GM10266 (cell line): ENCODE measurements at regions not wholly inside any gene's neighbourhood (a gene's known extent, or its start where the extent isn't known, plus 50 kb on each side); places are given as distances from the start of the nearest gene placed in this dataset.

Experiments
- DNase-seq: peaks from one replicate; pipeline ENCODE4 v3.0.0; 2012; ENCODE audit errors: extremely low spot score
- TF ChIP-seq, protein P1 (sequence below): IDR thresholded peaks from 2 replicates; pipeline ENCODE4 v1.5.1; 2012; ENCODE audit warnings: mild to moderate bottlenecking, low read depth; ENCODE audit not compliant: control insufficient read depth, insufficient read depth; ENCODE audit errors: missing control alignments

DNA sequence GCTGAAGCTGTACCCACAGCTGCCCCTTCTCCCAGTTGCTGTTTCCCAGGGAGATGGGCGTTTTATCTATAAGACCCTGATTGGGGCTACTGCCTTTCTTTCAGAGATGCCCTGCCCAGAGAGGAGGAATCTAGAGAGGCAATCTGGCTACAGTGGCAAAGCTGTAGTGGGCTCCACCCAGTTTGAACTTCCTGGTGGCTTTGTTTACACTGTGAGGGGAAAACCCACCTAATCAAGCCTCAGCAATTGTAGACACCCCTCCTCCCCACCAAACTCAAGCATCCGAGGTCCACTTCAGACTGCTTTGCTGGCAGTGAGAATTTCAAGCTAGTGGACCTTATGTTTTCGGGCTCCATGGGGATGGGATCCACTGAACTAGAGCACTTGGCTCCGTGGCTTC, 240.4 kb upstream of the AFF2 start:
- TF ChIP-seq, protein P1, sequence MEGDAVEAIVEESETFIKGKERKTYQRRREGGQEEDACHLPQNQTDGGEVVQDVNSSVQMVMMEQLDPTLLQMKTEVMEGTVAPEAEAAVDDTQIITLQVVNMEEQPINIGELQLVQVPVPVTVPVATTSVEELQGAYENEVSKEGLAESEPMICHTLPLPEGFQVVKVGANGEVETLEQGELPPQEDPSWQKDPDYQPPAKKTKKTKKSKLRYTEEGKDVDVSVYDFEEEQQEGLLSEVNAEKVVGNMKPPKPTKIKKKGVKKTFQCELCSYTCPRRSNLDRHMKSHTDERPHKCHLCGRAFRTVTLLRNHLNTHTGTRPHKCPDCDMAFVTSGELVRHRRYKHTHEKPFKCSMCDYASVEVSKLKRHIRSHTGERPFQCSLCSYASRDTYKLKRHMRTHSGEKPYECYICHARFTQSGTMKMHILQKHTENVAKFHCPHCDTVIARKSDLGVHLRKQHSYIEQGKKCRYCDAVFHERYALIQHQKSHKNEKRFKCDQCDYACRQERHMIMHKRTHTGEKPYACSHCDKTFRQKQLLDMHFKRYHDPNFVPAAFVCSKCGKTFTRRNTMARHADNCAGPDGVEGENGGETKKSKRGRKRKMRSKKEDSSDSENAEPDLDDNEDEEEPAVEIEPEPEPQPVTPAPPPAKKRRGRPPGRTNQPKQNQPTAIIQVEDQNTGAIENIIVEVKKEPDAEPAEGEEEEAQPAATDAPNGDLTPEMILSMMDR = no peak
- DNase-seq = no peak

DNA sequence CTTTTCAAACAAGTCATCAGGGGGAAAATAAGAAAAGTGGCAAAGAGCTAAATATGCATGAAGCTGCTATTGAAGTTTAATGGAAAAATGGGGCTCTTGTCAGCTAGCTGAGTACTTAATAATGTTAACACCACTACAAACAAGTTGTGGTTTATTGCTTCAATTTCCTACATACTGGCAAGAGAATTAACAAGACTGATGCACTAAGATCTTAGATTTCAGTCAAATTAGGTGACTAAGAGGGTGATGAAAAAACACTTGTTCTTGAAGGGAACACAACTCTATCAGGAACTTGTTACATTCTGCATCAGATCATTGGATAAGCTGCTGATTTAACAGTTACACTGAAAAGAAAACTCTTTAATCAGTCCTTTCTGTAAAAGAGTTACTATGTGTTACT, 234.6 kb upstream of the AFF2 start:
- DNase-seq = no peak
- TF ChIP-seq, protein P1 = no peak

DNA sequence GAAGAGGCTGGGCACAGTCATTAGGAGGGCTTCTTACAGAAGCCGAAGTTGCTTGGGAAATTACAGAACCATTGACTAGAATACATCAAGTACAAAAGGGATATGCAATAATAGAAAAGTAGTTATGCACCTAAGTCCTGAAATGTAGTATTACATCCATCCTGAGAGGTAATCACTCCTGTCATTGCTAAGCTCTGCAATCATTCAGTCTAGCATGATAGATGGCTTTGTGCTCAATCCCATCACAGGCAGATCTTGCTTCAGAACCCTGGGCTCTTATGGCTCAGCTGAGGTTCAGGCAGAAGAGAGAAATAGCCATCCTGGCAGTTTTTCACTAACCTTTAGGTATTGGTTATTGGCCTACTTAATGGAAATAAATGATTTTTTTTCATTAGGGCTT, 231.7 kb upstream of the AFF2 start:
- no peak for DNase-seq
- TF ChIP-seq, protein P1 = no peak

DNA sequence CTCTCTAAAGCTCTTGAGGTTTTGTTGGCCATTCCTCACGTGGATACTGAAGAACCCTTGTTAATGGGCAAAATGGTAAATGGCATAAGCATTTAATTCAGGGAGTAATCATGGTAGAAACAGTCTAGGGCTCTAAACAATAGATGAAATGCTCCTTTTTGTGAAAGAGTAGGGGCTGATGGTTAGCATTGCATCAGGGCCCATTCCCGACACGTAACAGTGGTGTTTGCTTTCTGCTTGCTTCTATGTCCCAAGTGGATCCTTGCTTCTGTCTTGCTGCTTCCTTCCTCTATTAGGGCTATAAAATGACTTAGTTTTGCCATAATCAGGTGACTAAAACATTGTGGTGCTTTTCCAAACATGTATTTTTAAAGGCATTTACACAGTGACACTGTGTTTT, 230.9 kb upstream of the AFF2 start:
- TF ChIP-seq, protein P1 = no peak
- DNase-seq = no peak

DNA sequence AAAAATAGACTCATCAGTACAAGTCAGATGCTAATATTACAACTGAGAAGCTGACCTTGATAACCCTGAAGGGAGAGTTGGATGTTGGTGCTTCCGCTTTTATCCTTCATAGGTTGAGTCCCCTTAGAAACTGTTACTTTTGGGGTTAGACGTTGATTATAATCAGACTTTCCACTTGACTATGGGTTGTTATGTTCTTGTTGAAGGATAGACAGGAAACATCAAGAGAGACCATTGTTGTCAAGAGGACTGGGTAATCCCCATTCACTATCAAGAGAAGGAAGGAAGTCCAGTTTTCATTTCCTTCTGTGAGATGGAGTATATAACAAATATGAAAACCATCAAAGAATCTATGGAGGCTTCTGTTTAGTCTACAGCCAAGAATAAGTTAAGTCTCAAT, 229.9 kb upstream of the AFF2 start:
- TF ChIP-seq, protein P1 = no peak

DNA sequence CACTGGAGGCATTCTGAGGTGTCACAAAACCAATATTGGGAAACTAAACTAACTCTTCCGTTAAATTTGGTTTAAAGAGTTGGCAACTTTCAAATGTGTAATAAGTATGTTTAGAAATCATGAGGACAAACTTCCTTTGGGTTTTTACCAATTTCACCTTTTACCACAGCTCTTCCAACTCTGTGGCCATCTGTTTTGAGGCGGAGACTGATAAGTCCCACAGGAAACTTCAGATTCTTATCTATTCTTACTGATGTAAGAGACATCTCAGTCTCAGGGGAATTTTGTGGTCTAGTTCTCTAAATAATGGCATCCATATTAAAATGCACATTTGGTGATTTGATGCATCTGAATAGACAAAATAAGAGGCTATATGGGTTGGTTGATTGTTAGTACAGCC, 229.2 kb upstream of the AFF2 start:
- TF ChIP-seq, protein P1 = no peak
- DNase-seq = no peak

More for the DNA sequence above, 229.9 kb upstream of the AFF2 start:
- DNase-seq = no peak

DNA sequence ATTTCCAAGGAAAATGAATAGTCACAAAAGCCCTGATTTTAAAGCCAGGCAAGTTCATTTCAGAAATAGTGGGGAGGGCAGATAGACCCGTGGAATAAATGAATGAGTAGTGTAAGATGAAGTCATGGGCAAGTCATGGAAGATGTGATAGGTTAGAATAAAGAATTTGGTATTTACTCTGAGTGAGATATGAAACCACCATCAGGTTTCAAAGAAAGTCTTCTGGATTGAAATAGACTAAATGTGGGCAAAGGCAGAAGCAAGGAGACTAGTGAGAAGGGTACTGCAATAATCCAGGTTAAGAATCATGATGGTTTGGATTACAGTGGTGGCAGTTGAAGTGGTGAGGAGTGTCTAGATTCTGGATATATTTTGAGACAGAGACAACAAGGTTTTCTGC, 218.5 kb upstream of the AFF2 start:
- TF ChIP-seq, protein P1 = no peak
- DNase-seq = no peak
